HepG2 (cell line): ENCODE measurements at regions not wholly inside any gene's neighbourhood (a gene's known extent, or its start where the extent isn't known, plus 50 kb on each side); places are given as distances from the start of the nearest gene placed in this dataset.

ENCODE experiments used
- ATAC-seq: fragments of 200-7000 bp; cut with Tn5 transposase; 3 replicates; pipeline ENCODE4 v1.9.1; 2020; ENCODE audit warnings: mild to moderate bottlenecking, moderate library complexity
- BruUV-seq: library from RNA; stranded (reverse); fragments of 400-500 nt; replicated peaks from 2 replicates; lab custom pipeline; 2021; lab: Mats Ljungman, UMichigan
- CTCF ChIA-PET: fragments of 300-600 bp; formaldehyde crosslinking; extraction: SDS; loops from one replicate; lab custom pipeline; 2021; ENCODE audit warnings: low total read pairs, inconsistent platforms, low intra/inter-chr PET ratio; lab: Yijun Ruan, JAX
- POLR2A ChIA-PET: fragments of 350-600 bp; sonication (Branson Sonifier 250); formaldehyde crosslinking; loops from one replicate; lab custom pipeline; 2020; ENCODE audit warnings: antibody characterized with exemption, inconsistent platforms; lab: Yijun Ruan, JAX
- DNase-seq: peaks from one replicate; pipeline ENCODE4 v3.0.0-alpha.2; 2015; ENCODE audit warnings: low spot score
- FAIRE-seq: peaks from 3 replicates; lab custom pipeline; 2011; peaks lifted over from hg19 to GRCh38; lab: Jason Lieb, UNC
- H2AFZ ChIP-seq: one replicate; pipeline ENCODE4 v1.6.1; 2011; ENCODE audit warnings: low read length, inconsistent platforms
- H3K27ac ChIP-seq: fragments of 300-600 bp; 3 replicates; pipeline ENCODE4 v1.8.0; 2011; ENCODE audit warnings: mixed run types, mild to moderate bottlenecking, mixed read lengths, low read length, inconsistent platforms; ENCODE audit not compliant: insufficient read depth; ENCODE audit errors: extremely low read length
- H3K27me3 ChIP-seq, 2 experiments: fragments of 200-600 bp in 1 of 2; 2 replicates in 1 of 2; 3 replicates in 1 of 2; pipeline versions ENCODE4 v1.6.0 to v1.8.0; 2011; ENCODE audit warnings: low read length in 2 of 2, mild to moderate bottlenecking in 2 of 2, moderate library complexity in 2 of 2, inconsistent platforms in 1 of 2; ENCODE audit not compliant: insufficient read depth in 2 of 2, control insufficient read depth in 1 of 2
- H3K36me3 ChIP-seq, 2 experiments: fragments of 200-600 bp in 1 of 2; replicated peaks in 1 of 2; 2 replicates in 1 of 2; 3 replicates in 1 of 2; pipeline versions ENCODE4 v1.5.1 to v1.8.0; 2011; ENCODE audit warnings: low read length in 2 of 2, inconsistent platforms in 1 of 2; ENCODE audit not compliant: insufficient read depth in 2 of 2, control insufficient read depth in 1 of 2
- H3K4me1 ChIP-seq: 2 replicates; pipeline ENCODE4 v1.5.1; 2012; ENCODE audit warnings: low read length, inconsistent platforms; ENCODE audit not compliant: insufficient read depth
- H3K4me2 ChIP-seq: 2 replicates; pipeline ENCODE4 v1.6.0; 2011; ENCODE audit warnings: low read depth, low read length, inconsistent platforms
- H3K4me3 ChIP-seq, 3 experiments: fragments of 200-600 bp in 1 of 3; sonication (generic), shearing (Covaris generic) in 1 of 3; replicated peaks in 1 of 3; 2 replicates each; pipeline ENCODE4 v1.5.1; 2011 to 2016; ENCODE audit warnings: low read length in 3 of 3, inconsistent platforms in 2 of 3, low read depth in 2 of 3, mild to moderate bottlenecking in 2 of 3, control low read depth in 1 of 3, mixed read lengths in 1 of 3; ENCODE audit not compliant: insufficient read depth in 1 of 3
- H3K79me2 ChIP-seq: one replicate; pipeline ENCODE4 v1.6.1; 2011; ENCODE audit warnings: low read length, inconsistent platforms; ENCODE audit not compliant: insufficient read depth
- H3K9ac ChIP-seq: 2 replicates; pipeline ENCODE4 v1.6.0; 2011; ENCODE audit warnings: mild to moderate bottlenecking, low read depth, low read length, inconsistent platforms; ENCODE audit not compliant: insufficient read depth
- H3K9me3 ChIP-seq: 2 replicates; pipeline ENCODE4 v1.5.1; 2012; ENCODE audit warnings: mild to moderate bottlenecking, low read length
- H4K20me1 ChIP-seq: 2 replicates; pipeline ENCODE4 v1.6.0; 2011; ENCODE audit warnings: inconsistent platforms, mild to moderate bottlenecking, low read length, moderate library complexity; ENCODE audit not compliant: insufficient read depth
- CCAR2 ChIP-seq: fragments of 200-400 bp; formaldehyde crosslinking; optimal IDR thresholded peaks from 2 replicates; pipeline ENCODE3; 2018; ENCODE audit warnings: low read depth, mild to moderate bottlenecking, low read length, moderate library complexity
- KAT7 ChIP-seq: IDR thresholded peaks from 2 replicates; pipeline ENCODE4 v1.6.1; 2018; ENCODE audit warnings: borderline replicate concordance, missing compliant biosample characterization
- MAFF ChIP-seq: IDR thresholded peaks from 2 replicates; pipeline ENCODE4 v1.6.1; 2011; ENCODE audit warnings: low read depth, low read length, improper control_type of control experiment
- MAFK ChIP-seq, 2 experiments: IDR thresholded peaks in 1 of 2; conservative IDR thresholded peaks in 1 of 2; 2 replicates each; pipeline ENCODE4 v1.6.1; 2011; ENCODE audit warnings: improper control_type of control experiment in 2 of 2, low read length in 2 of 2
- SATB2 ChIP-seq: sonication (generic); formaldehyde crosslinking; IDR thresholded peaks from 2 replicates; pipeline ENCODE4 v1.5.0; 2020; ENCODE audit warnings: missing genetic modification reagents
- ZFX ChIP-seq: sonication (generic); formaldehyde crosslinking; IDR thresholded peaks from 2 replicates; pipeline ENCODE4 v1.4.0; 2020; ENCODE audit warnings: mild to moderate bottlenecking, low read depth, missing genetic modification reagents, moderate library complexity
- ZNF768 ChIP-seq: sonication (generic); formaldehyde crosslinking; IDR thresholded peaks from 2 replicates; pipeline ENCODE4 v1.4.0; 2020; ENCODE audit warnings: missing genetic modification reagents
- WGBS: methylation state at CpG from one replicate; pipeline ENCODE4 v1.1.6; 2017; ENCODE audit warnings: low lambda C conversion rate; 5-methylcytosine and 5-hydroxymethylcytosine counted together
- in situ Hi-C: cut with HindIII; loops from 2 replicates; pipeline ENCODE4 v1.10.0; 2017; ENCODE audit warnings: low pct_unique_long_range_greater_than_20kb; ENCODE audit not compliant: extremely low pct_ligation_motif_present
- intact Hi-C: fragments of 100-400 bp; cut with micrococcal nuclease; formaldehyde crosslinking; loops from one replicate; pipeline ENCODE4 v1.10.0; 2022; ENCODE audit not compliant: unreplicated experiment
- TF ChIP-seq, protein P1 (sequence below): IDR thresholded peaks from 2 replicates; pipeline ENCODE4 v1.4.0; 2020; ENCODE audit warnings: mild to moderate bottlenecking, missing genetic modification reagents

GRCh38 chr13:69283301-69283700 lies 824.3 kb upstream of the ATXN8OS start (continued):
- no peak for TF ChIP-seq ZFX (CRISPR knock-in tag)

DNA sequence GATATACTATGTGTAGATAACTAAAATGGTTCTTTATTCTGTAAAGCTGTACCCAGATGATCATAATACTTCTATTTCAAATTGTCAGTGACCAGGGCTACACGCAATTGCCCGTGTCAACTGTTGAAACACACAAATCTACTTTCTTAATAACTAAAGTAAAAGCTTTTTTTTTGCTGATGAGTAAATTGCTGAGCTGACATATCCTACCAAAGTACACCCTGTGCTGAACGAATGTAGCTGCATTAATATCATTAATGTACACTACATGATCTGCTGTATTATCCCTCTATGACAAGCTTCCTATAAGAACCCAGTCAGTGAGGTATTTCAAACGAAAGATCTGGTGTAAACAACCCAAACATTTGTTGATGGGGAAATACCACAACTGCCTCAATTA lies 827.2 kb upstream of the ATXN8OS start:
- no peaks in the 10 kb centered on the region for H3K36me3 ChIP-seq
- no peak overlapping the region for H3K27ac ChIP-seq
- ChIA-PET CTCF (no interaction called here), POLR2A (no interaction called here)
- no peak for ATAC-seq
- H3K4me1 ChIP-seq: no peaks in the 10 kb centered on the region
- H3K9me3 ChIP-seq: no peaks in the 10 kb centered on the region
- H3K79me2 ChIP-seq: no peaks in the 10 kb centered on the region
- no peaks in the 10 kb centered on the region for H3K27me3 ChIP-seq
- H3K4me3 ChIP-seq: no peak overlapping the region
- no peak overlapping the region for H3K9ac ChIP-seq
- H4K20me1 ChIP-seq: no peaks in the 10 kb centered on the region
- BruUV-seq: no TSS peak
- in situ Hi-C loops (no loop called here), intact Hi-C loops (no loop called here)
- peak; percentile 93 to 98 for TF ChIP-seq MAFK (conservative IDR thresholded peaks at IDR 0.05 in 1 of 2, IDR thresholded peaks at IDR 0.05 in 1 of 2; ENCODE audit: low read length in 2 of 2)
- peak; percentile 98 for TF ChIP-seq MAFF
- no peak for TF ChIP-seq CCAR2
- FAIRE-seq: no peak
- 1% methylated on average over 4 of the region's 4 CpGs for WGBS
- H3K4me2 ChIP-seq: no peak overlapping the region
- H2AFZ ChIP-seq: no peak overlapping the region
- DNase-seq: no peak

DNA sequence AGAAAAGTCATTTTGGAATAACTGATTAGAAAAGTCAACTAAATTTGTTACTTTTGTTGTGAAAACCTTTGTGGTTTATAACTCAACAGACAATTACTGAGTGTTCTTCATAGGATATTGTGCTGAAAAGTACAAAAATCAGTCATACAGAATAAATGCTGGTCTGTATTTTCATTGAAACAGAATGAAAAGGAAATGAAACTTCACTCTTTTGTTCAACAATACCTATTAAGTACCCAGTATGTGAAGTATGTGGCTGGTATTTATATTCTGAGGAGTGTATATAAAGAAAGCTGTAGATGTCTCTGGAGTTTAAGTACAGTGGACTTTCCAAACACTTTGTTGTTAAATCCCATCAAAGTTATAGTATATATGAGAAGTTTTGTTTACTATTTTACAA lies 828.4 kb upstream of the ATXN8OS start:
- Histone ChIP-seq H3K27me3 (no peaks in the 10 kb centered on the region), H3K4me3 (no peak overlapping the region), H3K36me3 (no peaks in the 10 kb centered on the region), H3K4me2 (no peak overlapping the region), H3K9me3 (no peaks in the 10 kb centered on the region), H3K79me2 (no peaks in the 10 kb centered on the region), H2AFZ (no peak overlapping the region), H4K20me1 (no peaks in the 10 kb centered on the region), H3K9ac (no peak overlapping the region), H3K27ac (no peak overlapping the region), H3K4me1 (no peaks in the 10 kb centered on the region)
- intact Hi-C loops (no loop called here), in situ Hi-C loops (no loop called here)
- DNase-seq (no peak), FAIRE-seq (no peak), ATAC-seq (no peak)
- ChIA-PET POLR2A (no interaction called here), CTCF (no interaction called here)
- BruUV-seq: no TSS peak
- TF ChIP-seq, protein P1, sequence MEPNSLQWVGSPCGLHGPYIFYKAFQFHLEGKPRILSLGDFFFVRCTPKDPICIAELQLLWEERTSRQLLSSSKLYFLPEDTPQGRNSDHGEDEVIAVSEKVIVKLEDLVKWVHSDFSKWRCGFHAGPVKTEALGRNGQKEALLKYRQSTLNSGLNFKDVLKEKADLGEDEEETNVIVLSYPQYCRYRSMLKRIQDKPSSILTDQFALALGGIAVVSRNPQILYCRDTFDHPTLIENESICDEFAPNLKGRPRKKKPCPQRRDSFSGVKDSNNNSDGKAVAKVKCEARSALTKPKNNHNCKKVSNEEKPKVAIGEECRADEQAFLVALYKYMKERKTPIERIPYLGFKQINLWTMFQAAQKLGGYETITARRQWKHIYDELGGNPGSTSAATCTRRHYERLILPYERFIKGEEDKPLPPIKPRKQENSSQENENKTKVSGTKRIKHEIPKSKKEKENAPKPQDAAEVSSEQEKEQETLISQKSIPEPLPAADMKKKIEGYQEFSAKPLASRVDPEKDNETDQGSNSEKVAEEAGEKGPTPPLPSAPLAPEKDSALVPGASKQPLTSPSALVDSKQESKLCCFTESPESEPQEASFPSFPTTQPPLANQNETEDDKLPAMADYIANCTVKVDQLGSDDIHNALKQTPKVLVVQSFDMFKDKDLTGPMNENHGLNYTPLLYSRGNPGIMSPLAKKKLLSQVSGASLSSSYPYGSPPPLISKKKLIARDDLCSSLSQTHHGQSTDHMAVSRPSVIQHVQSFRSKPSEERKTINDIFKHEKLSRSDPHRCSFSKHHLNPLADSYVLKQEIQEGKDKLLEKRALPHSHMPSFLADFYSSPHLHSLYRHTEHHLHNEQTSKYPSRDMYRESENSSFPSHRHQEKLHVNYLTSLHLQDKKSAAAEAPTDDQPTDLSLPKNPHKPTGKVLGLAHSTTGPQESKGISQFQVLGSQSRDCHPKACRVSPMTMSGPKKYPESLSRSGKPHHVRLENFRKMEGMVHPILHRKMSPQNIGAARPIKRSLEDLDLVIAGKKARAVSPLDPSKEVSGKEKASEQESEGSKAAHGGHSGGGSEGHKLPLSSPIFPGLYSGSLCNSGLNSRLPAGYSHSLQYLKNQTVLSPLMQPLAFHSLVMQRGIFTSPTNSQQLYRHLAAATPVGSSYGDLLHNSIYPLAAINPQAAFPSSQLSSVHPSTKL (CRISPR knock-in tag): no peak
- TF ChIP-seq ZNF768: no peak
- TF ChIP-seq KAT7 (CRISPR knock-in tag): no peak
- no peak for TF ChIP-seq SATB2
